Stimulated activated CD4-positive, alpha-beta T cell treated with anti-CD3 and anti-CD28 coated beads, Interleukin-2, amount 100 ng/mL, for 4 hours (primary cell): ENCODE measurements at regions not wholly inside any gene's neighbourhood (a gene's known extent, or its start where the extent isn't known, plus 50 kb on each side); places are given as distances from the start of the nearest gene placed in this dataset.
"Not testable (repeated sequence)": the region's sequence is repeated elsewhere in the genome, so short reads cannot be mapped to it uniquely, and the experiment has no call there.

Experiments used
- DNase-seq: peaks from one replicate; pipeline ENCODE4 v3.0.0-alpha.2; 2020; ENCODE audit warnings: low read depth

DNA sequence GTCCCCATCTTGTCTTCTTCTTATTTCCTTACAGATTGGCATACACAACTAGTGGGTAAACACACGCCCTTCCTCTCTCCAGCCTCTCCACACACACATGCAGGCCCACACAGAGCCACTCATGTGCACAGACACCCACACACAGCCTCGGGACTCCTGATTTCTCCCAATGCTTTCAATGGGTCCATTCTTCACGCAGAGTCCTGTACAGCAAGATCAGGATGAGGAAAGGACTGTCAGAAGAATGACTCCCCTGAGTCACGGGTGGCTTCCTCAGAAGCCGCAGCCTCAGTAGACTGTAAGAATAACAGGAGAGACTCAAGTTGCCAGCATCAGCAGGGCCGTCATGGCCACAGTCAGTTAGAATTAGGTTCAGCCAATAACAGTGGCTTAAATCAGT is 109.1 kb upstream of the GLI2 start:
- DNase-seq: no peak

DNA sequence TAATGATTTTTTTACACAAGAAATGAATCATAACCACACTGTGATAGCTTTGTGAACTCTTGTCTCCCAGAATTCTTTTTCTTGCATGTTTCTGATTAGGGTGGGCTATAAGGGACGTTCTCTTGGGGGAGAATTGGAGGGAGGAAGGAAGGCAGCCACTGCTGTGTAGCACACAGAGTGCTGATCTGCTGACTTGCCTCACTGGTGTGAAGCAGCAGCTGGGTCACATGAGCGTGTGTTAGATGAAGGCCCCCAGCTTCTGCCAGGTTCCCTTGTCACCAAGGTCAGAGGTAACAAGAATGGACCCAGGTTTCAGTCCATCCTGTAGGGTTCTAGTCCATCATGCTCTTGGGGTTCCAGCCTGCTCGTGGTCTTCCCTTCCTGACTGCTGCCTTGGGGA is 107.4 kb upstream of the GLI2 start:
- no peak for DNase-seq

DNA sequence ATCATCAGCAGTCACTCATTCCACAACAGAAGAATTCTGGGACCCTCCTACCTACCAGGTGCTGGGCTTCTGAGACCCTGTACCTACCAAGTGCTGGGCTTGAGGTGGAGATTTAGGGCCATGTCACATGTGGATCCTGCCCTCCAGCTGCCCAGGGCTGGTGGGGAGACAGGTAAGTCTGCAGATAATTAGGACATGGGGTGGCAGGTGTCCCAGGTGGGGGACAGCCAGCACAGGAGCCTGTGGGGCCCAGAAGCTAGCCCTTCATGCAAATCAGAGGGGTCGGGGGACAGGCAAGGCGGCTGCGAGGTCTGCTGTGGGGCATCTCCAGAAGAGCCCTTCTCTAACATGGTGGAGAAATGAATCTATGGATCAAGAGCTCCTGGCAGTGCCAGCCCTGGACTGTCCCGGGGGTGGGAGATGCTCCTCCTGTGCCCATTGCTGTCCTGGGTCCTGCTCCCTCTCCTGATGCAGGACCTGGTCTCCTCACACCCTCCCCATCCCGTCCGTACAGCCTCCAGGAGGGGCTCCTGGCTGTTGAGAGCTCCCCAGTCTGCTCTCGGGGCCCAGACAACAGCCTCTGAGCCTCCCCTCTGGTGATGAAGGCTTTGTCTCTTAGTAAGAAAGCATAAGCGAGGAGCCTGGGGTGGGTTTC is 106.3 kb upstream of the GLI2 start:
- no peak for DNase-seq

DNA sequence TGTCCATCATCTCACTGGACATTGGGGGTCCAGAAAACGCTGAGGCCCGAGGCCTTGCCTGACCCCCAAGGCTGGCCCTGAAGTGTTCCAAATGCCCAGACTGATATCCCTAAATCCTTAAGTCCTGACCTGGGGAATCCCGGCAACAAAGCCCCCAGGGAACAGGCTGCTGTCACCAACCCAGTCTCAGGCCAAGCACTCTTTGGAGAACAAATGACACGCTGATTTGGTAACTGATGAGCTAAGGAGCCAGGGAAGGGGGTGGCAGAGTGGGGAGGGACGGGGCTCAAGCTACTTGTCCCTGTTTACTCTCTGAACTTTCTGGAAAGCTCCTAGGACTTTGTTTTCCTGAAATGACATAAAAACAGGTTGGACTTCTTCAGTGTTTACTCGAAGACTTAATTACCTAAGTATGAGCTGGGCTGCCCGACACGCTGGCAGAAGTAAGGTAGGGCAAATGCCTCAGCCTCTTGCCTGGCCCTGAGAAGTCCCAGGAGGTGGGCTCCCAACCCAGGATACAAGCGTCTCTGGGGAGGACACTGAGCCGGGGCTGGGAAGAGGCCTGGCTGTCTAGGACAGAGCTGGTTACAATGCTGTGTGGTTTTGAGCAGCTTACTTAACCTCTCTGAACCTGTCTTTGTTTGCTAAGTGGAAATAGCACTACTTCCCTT is 105.5 kb upstream of the GLI2 start:
- no peak for DNase-seq

DNA sequence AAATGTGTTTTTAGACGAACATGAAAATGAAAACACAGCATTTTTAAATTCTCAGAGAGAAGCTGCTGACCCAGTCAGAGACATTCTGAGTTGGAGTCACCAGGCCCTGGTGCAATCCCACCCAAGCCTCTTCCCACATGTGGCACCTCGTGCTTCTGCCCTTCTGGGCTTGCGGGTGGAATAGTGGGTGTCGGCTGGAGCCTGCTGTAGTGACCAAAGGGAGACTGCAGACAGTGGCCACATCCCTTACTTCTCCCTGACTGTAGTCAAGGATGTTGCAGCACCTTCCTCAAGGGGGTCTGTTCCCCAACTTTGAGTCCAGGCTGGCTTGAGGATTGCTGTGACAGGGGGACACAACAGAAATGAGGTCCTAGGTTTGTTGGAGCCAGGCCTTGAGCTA is 104.4 kb upstream of the GLI2 start:
- DNase-seq: no peak

DNA sequence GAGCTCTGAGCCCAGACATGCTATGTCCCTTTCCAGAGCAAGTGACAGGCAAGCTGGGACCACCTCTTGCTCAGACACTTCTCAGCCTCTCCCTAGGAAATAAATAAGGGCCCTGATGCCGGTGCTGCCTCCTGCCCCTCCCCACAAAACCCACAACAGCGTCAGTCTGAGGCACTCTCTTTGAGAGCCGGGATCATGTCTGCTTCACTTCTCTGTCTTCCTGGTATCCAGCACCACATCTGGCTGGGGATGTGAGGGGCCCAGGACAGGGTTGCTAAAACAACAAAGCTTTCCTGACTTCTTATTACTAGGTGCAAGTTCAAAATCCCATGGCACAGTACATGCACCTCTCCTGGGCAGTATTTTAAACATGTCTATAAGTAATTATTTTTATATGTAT is 103.9 kb upstream of the GLI2 start:
- no peak for DNase-seq

DNA sequence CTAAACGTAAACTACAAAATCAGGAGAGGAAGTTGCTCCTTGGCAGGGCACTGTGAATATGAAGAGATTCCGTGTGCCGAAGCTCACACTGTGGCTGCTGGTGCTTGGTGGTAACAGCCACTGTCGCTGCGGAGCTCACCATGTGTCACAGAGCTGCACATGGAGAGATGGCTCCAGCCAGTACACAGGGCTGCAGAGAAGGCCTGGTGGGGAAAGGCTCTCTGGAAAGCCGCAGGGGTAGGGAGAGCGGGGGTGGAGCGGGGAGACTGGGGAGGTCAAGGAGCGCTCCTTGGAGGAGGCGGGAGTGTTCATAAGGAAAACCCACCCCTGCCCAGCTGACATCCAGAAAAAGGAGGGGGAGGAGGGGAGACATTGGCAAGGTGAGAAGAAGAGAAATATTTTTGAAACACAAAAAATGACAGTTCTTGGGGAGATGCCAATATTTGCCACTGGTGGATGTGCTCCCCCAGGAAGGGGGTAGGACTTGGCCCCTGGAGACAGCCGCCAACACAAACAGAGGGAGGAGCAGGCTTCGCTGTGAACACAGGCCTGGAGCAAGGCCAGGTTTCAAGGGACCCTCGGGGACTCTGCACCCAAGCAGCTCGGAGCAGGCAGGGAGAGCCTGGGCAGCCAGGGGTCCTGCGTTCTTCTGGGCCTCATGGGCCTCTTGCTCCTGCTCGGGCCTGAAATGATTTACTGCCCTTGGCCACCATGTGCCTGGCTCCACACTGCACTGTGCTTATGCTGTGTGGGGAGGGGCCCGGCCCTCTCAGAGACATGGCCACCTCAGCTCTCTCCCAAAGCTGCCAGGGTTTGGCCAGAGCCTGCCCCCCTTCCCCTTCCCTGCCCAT is 102.6 kb upstream of the GLI2 start:
- DNase-seq: no peak

DNA sequence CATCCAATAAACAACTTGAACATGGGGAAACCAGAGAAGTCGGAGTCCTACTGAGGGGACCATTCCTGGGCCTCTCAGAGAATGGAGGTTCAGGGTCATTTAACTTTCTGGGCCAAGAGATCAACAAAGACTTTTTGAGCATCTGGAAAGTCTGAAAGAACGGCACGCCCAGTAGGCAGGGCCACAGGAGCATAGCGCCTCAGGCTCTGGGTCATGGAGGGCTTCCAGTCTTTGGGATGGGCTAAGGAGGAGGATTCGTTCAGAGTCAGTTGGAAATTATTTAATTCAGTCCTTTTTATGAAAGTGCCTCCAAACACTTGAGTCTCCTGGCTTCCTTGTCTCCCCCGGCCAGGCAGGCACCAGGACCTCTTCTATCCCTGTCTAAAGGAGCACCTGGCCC is 101.1 kb upstream of the GLI2 start:
- DNase-seq: no peak

DNA sequence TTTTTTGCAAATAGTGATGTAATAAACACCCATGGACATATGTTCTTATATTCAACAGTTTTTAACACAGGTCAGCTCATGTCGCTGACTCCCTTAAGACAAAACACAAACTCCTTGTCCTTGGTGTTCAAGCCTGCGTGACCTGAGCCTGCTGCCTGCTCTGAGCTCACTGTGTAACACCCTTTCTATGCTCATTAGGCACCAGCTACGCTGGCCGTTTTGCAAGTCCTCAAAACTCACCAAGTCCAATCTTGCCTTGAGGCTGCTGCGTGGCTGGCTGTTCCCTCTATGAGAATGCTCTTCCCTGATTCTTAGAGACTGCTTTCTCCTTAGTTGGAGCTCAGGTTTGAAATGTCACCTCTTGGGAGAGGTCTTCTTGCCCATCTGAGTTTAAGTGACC is 100.5 kb upstream of the GLI2 start:
- no peak for DNase-seq

DNA sequence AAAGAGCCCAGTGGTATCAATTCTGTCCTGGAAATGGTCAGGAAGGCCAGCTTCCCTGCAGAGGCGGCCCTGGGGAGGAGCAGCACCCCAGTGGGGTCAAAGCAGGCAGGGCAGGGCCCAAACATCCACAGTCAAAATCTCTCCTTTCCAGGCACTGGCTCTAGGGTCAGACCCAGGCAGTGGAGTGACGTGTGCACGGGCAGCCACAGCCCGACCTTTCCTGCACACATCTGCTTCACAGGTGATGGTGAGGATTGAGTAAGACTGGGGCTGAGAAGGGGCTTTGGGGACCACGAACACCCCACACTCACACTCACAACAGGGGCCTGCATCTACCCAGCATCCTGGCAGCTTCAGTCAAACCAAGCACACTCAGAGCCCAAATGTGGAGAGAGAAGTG is 97.8 kb upstream of the GLI2 start:
- no peak for DNase-seq

DNA sequence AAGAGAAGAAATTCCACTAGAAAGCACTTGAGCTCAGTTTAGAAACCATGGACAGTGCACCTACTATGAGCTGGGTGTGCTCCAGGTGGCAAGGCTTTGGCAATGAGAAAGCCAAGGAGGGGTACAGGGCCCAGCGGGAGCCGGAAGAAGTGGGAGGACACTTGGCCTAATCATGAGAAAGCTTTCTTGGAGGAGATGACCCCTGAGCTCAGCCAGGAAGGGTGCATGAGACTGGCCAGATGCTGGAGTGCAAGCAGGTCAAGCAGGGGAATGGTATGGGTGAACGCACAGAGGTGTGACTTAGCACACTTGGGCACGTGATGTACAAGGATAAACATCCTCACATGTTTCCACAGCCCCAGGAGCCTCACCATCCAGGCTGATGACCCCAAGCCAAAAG is 97.2 kb upstream of the GLI2 start:
- DNase-seq: no peak

DNA sequence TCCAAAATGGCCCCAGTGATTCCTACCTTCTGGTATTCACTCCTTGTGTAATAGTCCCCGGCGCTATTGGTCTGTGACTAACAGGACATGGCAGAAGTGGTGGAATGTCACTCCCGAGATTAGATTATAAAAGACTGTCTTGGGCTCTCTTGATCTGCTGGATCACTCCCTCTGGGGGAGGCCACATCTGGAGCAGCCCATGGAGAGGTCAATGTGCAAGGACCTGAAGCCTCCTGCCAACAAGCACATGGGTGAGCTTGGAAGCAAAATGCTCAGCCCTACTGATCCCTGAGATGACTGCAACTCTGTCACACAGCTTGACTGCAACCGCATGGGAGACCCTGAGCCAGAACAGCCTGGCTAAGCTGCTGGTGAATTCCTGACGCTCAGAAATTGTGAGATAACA is 94.3 kb upstream of the GLI2 start:
- no peak for DNase-seq

DNA sequence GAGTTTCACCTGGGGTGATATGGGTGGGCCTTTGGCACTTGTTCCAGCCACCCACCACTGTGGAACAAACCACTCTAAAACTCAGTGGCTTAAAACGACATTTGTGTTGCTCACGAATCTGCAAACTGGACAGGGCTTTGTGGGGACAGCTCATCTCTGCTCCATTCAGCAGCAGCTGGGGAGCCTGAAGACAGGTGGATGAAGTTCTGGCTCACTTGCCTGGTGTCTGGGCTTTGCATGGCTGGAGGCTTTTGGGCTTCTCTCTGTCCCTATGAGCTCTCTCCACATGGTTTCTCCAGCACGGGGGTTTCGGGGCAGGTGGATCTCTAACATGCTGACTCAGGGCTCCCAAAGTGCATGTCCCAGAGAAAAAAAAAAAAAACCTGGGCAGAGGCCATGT is 93.0 kb upstream of the GLI2 start:
- DNase-seq: no peak

DNA sequence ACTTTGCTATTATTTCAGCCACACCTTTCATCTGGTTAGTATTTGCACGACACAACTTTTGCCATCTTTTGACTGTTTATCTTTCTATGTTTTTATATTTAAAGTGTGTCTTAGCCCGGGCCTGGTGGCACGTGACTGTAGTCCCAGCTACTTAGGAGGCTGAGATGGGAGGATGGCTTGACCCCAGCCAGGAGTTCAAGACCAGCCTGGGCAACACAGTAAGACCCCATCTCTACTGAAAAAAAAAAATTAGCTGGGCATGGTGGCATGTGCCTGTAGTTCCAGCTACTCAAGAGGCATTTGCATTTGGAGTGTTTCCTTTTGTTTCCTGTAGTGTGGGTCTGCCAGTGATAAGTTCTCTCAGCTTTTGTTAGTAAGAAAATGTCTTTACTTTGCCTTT is 88.7 kb upstream of the GLI2 start:
- no peak for DNase-seq

DNA sequence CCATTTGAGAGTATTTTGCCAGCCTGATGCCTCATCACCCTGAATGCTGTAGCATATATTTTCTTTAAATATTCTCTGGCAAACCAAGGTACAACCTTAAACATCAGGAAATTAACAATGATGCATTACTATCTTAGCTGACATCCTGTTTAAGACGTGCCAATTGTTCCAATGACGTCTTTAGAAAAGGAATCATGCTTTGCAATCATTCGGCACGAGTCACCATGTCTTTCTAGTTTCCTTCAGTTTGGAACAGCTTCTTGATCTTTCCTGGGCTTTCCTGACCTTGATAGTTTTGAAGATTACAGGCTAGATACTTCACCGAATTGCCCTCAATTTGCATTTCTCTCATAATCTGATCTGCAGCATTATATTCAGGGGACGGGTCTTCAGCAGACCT is 88.2 kb upstream of the GLI2 start:
- no peak for DNase-seq

DNA sequence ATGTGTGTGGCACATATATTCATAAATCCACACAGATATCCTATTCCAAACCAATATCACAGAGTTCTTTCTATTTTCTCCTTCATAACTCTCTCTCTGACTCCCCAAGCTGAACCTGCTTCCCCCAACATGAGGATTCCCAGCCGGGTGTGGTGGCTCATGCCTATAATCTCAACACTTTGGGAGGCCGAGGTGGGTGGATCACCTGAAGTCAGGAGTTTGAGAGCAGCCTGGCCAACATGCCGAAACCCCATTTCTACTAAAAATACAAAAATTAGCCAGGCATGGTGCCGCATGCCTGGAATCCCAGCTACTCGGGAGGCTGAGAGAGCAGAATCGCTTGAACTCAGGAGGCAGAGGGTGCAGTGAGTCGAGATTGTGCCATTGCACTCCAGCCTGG is 86.3 kb upstream of the GLI2 start:
- DNase-seq: not testable (repeated sequence)

DNA sequence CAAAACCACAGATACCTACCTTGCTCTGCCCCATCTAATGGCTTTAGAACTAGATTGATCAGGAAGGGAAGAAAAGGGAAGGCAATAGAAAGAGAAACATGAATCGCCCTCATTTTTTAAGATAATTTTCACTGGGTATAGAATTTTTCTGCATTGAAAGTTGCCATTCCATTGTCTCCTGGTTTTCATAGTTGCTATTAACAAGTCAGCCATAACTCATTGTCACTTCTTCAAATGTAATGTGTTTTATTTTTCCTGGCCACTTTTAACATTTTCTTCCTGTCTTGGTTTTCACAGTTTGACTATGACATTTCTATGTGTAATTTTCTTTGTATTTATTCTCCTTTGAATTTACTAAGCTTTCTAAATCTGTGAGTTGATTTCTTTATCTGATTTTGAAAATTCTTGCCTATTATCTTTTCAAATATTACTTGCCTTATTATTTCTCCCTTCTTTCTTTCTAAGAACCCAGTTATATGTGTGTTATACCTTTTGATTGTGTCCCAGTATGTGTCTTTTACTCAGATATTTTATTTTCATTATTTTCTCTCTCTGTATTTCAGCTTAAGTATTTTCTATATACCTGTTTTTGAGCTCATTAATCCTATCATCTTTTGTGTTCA is 85.5 kb upstream of the GLI2 start:
- DNase-seq: no peak

DNA sequence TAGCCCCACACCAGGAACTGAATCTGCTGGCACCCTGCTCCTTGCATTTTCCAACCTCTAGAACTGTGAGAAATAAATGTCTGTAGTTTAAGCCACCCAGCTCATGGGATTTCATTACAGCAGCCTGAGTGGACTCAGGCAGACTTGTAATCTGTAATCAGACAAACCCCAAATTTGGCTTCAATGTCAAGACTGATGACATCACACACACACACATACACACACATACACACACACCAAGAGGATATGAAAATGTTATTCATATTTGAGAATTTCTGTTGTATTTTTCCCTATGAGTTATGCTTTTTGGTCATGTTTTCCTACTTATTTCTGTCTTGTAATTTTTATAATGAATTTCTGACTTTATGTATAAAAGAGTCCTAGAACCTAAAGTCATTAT is 83.8 kb upstream of the GLI2 start:
- no peak for DNase-seq

DNA sequence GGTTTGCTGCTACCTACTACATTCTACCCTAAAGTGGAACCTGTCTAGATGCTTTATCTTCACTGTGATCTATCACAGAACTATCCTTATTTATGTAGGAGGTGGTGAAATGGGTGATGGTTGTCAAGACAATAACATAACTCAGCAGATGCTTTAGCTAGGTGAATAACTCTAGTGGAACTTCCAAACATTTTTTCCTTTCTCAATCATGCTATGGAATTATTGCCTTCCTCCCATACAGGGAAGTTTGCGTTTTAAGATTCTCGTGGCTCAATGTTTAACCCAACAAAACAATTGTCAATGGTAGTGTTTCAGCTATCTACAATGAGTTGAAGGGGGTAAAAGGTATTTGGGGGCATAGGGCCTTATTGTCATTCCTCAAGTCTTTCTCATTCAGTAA is 82.6 kb upstream of the GLI2 start:
- DNase-seq: no peak

DNA sequence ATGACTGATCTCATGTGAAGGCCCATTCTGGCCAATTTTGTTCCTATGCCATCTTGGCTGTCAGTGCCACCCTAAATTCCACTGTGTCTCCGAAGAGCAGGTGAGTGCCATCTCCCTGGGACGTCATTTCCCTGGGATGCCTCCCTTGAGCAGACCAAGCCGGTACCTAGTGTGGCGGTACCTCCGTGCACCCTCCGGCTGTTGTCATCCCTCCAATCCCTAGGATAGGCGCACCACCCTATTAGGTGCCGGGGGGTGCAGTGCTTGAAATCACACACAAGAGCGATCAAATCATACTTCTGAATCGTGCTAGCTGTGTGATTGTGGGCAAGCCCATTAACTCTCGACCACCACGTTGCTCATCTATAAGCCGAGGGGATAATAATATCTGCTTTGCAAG is 81.8 kb upstream of the GLI2 start:
- no peak for DNase-seq

DNA sequence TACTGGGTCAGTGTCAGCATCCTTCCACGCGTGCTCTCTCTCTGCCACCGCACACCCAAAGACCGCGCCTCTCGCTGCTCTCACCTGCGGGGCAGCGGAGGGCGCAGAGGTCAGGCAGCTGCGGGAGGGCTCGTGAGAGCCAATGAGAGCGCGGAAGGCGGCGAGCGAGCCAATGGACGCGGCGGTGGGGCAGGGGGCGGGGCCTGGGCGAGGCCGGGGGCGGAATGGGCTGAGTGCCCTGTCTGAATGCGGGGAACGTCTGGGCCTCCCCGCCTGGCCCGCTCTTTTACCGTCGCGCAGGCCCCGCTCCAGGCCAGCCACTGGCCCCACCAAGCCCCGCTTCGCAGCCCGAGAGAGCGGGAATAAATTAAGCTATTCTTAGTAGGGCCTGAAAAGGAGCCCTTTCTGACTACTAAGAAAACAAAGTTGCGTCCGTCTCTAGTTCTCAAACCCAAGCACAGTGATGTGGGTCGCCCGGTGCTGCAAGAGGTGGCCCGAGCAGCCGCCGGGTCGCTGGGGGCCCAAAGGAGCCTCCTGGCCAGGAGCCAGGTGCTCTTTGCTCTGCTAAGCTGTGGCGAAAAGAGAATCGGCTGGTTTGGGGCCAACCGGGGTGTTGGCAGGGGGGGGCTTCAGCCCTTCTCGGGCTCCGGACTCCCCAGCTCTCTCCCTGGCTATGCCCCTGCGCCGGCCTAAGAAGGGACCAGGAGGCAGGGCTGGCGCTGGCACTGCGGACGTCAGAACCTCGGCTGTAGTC is 81.1 kb upstream of the GLI2 start:
- DNase-seq: no peak

DNA sequence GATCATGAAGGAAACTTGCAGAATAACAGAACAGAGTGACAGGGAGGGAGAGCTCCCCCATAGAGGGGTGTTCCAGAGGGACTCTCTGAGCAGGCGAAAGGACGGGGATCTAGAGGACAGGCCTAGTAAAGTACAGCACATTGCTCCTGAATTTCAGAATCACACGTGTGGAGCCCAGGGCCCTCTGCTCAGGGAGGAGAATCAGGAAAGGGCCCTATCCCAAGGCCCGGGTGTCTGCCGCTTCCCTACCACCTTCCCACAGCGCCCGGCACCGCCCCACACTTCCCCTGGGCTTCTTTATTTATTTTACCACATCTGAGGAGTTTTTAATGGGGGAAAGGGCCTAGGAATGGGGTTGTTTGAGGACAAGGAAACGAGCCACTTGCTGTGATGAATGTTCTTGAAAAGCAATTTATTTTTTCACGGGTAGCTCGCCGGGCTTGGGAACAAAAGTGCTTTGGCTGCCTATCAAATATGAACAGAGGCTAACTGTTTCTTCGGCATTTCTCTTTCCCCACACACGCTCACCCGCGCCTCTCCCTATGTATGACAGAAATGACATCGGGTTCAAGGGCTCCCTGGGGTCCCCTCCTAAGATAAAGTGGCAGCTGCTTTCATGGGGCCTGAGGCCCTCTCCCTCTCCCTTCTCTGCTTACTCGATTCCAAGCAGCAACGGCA is 79.3 kb upstream of the GLI2 start:
- DNase-seq: no peak
